Liver (tissue), 3 donors: ENCODE measurements at regions not wholly inside any gene's neighbourhood (a gene's known extent, or its start where the extent isn't known, plus 50 kb on each side); places are given as distances from the start of the nearest gene placed in this dataset.

ENCODE experiments used
- ATF3 ChIP-seq: IDR thresholded peaks from 2 replicates; pipeline ENCODE4 v1.6.1; 2016; ENCODE audit warnings: antibody characterized with exemption
- CTCF ChIP-seq: fragments of 150-350 bp; IDR thresholded peaks from 2 replicates; pipeline ENCODE4 v1.5.1; 2017; ENCODE audit warnings: improper control_type of control experiment, low read depth, low read length; ENCODE audit not compliant: missing input control
- EGR1 ChIP-seq, 2 donors: IDR thresholded peaks; 2 replicates each; pipeline ENCODE4 v1.6.1; 2016 to 2018; ENCODE audit warnings: antibody characterized with exemption in 2 of 2, low read depth in 2 of 2
- FOXA2 ChIP-seq: IDR thresholded peaks from 2 replicates; pipeline ENCODE4 v1.6.1; 2016; ENCODE audit warnings: antibody characterized with exemption
- HNF4G ChIP-seq: IDR thresholded peaks from 2 replicates; pipeline ENCODE4 v1.6.1; 2016; ENCODE audit warnings: antibody characterized with exemption
- JUND ChIP-seq, 2 donors: IDR thresholded peaks; 2 replicates each; pipeline ENCODE4 v1.6.1; 2016; ENCODE audit warnings: antibody characterized with exemption in 2 of 2
- MAX ChIP-seq: IDR thresholded peaks from 2 replicates; pipeline ENCODE4 v1.6.1; 2016; ENCODE audit warnings: antibody characterized with exemption
- NR2F2 ChIP-seq: IDR thresholded peaks from 2 replicates; pipeline ENCODE4 v1.6.1; 2016; ENCODE audit warnings: antibody characterized with exemption
- SP1 ChIP-seq: IDR thresholded peaks from 2 replicates; pipeline ENCODE4 v1.6.1; 2018; ENCODE audit warnings: antibody characterized with exemption, mild to moderate bottlenecking
- TAF1 ChIP-seq: conservative IDR thresholded peaks from 2 replicates; pipeline ENCODE4 v1.6.1; 2016; ENCODE audit warnings: antibody characterized with exemption, mild to moderate bottlenecking
- YY1 ChIP-seq: IDR thresholded peaks from 2 replicates; pipeline ENCODE4 v1.6.1; 2016; ENCODE audit warnings: antibody characterized with exemption, mild to moderate bottlenecking
- ZBTB33 ChIP-seq: IDR thresholded peaks from 2 replicates; pipeline ENCODE4 v1.6.1; 2016; ENCODE audit warnings: antibody characterized with exemption
- donor health status: healthy.
- donor health status: healthy.

GRCh38 chr3:24641628-24642027 is 147.0 kb upstream of the THRB start:
- no peak for TF ChIP-seq NR2F2
- TF ChIP-seq CTCF, result no peak
- no peak for TF ChIP-seq SP1
- no peak for TF ChIP-seq HNF4G
- TF ChIP-seq JUND (IDR thresholded peaks at IDR 0.05), result no peak
- no peak for TF ChIP-seq MAX
- no peak for TF ChIP-seq TAF1
- TF ChIP-seq ZBTB33, result no peak
- TF ChIP-seq EGR1 (IDR thresholded peaks at IDR 0.05; ENCODE audit: low read depth in 2 of 2), result no peak
- no peak for TF ChIP-seq ATF3
- TF ChIP-seq YY1, result no peak
- no peak for TF ChIP-seq FOXA2
